ENCODE measurements at regions not wholly inside any gene's neighbourhood (a gene's known extent, or its start where the extent isn't known, plus 50 kb on each side); places are given as distances from the start of the nearest gene placed in this dataset.
A peak's percentile ranks its signal among the peaks of the same experiment; 100 is the strongest.

DNA sequence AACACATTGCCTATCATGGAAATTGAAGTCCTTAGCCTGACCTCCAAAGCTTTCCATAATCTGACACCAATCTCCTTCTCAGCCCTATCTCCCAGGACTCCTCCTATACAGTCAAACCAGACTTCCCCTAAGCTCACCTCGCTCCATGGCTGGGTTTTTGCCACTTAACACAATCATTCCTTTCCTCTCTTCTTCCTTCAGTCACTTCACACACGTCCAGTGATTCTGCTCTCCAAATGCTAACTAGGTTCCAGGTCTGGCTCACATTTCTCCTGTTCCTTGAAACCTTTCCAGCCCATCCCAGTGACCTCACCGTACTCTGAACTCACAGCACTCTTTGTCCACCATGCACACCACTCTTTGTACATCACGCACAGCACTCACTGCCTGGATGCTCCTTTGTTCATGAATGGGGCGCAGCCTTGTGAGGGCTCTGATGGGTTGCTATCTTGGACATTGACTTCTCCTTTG, 98.4 kb downstream of the GLUL start (continued):
- TF ChIP-seq, protein P1, sequence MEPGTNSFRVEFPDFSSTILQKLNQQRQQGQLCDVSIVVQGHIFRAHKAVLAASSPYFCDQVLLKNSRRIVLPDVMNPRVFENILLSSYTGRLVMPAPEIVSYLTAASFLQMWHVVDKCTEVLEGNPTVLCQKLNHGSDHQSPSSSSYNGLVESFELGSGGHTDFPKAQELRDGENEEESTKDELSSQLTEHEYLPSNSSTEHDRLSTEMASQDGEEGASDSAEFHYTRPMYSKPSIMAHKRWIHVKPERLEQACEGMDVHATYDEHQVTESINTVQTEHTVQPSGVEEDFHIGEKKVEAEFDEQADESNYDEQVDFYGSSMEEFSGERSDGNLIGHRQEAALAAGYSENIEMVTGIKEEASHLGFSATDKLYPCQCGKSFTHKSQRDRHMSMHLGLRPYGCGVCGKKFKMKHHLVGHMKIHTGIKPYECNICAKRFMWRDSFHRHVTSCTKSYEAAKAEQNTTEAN (CRISPR knock-in tag; conservative IDR thresholded peaks at IDR 0.05), result peak; percentile 72
- TF ChIP-seq NCOR1 (IDR thresholded peaks at IDR 0.05; ENCODE audit: borderline replicate concordance, low read length) (peak; percentile 79; the same call in 1 of the 2 replicates), HNF4A (CRISPR knock-in tag; IDR thresholded peaks at IDR 0.05) (peak; percentile 93), ZNF292 (CRISPR knock-in tag; IDR thresholded peaks at IDR 0.05; ENCODE audit: borderline replicate concordance, low read depth) (peak; percentile 86; the same call in 1 of the 2 replicates), ZNF317 (CRISPR knock-in tag; IDR thresholded peaks at IDR 0.05) (no peak), NR2F2 (IDR thresholded peaks at IDR 0.05; ENCODE audit: borderline replicate concordance, low read depth) (peak; percentile 69; the same call in 1 of the 2 replicates), TOE1 (CRISPR knock-in tag; IDR thresholded peaks at IDR 0.05) (no peak), THYN1 (CRISPR knock-in tag; IDR thresholded peaks at IDR 0.05; ENCODE audit: borderline replicate concordance, low read depth) (no peak), HNRNPL (IDR thresholded peaks at IDR 0.05; ENCODE audit: low read depth, low read length) (no peak), KLF12 (CRISPR knock-in tag; IDR thresholded peaks at IDR 0.05; ENCODE audit: borderline replicate concordance) (no peak), GATAD2A (CRISPR knock-in tag; IDR thresholded peaks at IDR 0.05) (peak; percentile 90), GLI4 (CRISPR knock-in tag; IDR thresholded peaks at IDR 0.05; ENCODE audit: borderline replicate concordance) (no peak), ZMYM3 (CRISPR knock-in tag; IDR thresholded peaks at IDR 0.05) (peak; percentile 65), PAX8 (CRISPR knock-in tag; IDR thresholded peaks at IDR 0.05; ENCODE audit: borderline replicate concordance) (no peak), ZNF782 (CRISPR knock-in tag; IDR thresholded peaks at IDR 0.05; ENCODE audit: borderline replicate concordance) (no peak), ZSCAN21 (CRISPR knock-in tag; IDR thresholded peaks at IDR 0.05; ENCODE audit: borderline replicate concordance) (0 out of 2 replicates have a peak, but pooled peaks have one; percentile 32), AGO2 (optimal IDR thresholded peaks at IDR 0.05; ENCODE audit: low read depth, low read length) (no peak), CREB1 (IDR thresholded peaks at IDR 0.05) (peak; percentile 5; the same call in 1 of the 2 replicates), CREB1 (CRISPR knock-in tag; IDR thresholded peaks at IDR 0.05) (no peak), CEBPG (CRISPR knock-in tag; IDR thresholded peaks at IDR 0.05) (peak; percentile 60), RFX5 (IDR thresholded peaks at IDR 0.05; ENCODE audit: low read depth, low read length) (no peak)
- TF ChIP-seq, protein P2, sequence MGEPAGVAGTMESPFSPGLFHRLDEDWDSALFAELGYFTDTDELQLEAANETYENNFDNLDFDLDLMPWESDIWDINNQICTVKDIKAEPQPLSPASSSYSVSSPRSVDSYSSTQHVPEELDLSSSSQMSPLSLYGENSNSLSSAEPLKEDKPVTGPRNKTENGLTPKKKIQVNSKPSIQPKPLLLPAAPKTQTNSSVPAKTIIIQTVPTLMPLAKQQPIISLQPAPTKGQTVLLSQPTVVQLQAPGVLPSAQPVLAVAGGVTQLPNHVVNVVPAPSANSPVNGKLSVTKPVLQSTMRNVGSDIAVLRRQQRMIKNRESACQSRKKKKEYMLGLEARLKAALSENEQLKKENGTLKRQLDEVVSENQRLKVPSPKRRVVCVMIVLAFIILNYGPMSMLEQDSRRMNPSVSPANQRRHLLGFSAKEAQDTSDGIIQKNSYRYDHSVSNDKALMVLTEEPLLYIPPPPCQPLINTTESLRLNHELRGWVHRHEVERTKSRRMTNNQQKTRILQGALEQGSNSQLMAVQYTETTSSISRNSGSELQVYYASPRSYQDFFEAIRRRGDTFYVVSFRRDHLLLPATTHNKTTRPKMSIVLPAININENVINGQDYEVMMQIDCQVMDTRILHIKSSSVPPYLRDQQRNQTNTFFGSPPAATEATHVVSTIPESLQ (CRISPR knock-in tag; conservative IDR thresholded peaks at IDR 0.05), result no peak
- TF ChIP-seq, protein P3, sequence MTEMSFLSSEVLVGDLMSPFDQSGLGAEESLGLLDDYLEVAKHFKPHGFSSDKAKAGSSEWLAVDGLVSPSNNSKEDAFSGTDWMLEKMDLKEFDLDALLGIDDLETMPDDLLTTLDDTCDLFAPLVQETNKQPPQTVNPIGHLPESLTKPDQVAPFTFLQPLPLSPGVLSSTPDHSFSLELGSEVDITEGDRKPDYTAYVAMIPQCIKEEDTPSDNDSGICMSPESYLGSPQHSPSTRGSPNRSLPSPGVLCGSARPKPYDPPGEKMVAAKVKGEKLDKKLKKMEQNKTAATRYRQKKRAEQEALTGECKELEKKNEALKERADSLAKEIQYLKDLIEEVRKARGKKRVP (CRISPR knock-in tag; IDR thresholded peaks at IDR 0.05), result no peak
- TF ChIP-seq, protein P4, sequence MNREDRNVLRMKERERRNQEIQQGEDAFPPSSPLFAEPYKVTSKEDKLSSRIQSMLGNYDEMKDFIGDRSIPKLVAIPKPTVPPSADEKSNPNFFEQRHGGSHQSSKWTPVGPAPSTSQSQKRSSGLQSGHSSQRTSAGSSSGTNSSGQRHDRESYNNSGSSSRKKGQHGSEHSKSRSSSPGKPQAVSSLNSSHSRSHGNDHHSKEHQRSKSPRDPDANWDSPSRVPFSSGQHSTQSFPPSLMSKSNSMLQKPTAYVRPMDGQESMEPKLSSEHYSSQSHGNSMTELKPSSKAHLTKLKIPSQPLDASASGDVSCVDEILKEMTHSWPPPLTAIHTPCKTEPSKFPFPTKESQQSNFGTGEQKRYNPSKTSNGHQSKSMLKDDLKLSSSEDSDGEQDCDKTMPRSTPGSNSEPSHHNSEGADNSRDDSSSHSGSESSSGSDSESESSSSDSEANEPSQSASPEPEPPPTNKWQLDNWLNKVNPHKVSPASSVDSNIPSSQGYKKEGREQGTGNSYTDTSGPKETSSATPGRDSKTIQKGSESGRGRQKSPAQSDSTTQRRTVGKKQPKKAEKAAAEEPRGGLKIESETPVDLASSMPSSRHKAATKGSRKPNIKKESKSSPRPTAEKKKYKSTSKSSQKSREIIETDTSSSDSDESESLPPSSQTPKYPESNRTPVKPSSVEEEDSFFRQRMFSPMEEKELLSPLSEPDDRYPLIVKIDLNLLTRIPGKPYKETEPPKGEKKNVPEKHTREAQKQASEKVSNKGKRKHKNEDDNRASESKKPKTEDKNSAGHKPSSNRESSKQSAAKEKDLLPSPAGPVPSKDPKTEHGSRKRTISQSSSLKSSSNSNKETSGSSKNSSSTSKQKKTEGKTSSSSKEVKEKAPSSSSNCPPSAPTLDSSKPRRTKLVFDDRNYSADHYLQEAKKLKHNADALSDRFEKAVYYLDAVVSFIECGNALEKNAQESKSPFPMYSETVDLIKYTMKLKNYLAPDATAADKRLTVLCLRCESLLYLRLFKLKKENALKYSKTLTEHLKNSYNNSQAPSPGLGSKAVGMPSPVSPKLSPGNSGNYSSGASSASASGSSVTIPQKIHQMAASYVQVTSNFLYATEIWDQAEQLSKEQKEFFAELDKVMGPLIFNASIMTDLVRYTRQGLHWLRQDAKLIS (CRISPR knock-in tag; IDR thresholded peaks at IDR 0.05), result no peak
